DND-41 (cell line): ENCODE measurements at regions not wholly inside any gene's neighbourhood (a gene's known extent, or its start where the extent isn't known, plus 50 kb on each side); places are given as distances from the start of the nearest gene placed in this dataset.

Experiments
- ATAC-seq: fragments of 200-7000 bp; cut with Tn5 transposase; 3 replicates; pipeline ENCODE4 v1.9.1; 2021; ENCODE audit warnings: low read depth; ENCODE audit not compliant: insufficient read depth
- DNase-seq: peaks from one replicate; pipeline ENCODE4 v3.0.0-alpha.2; 2020
- H2AFZ ChIP-seq: 2 replicates; pipeline ENCODE4 v1.6.0; 2012; ENCODE audit warnings: low read depth, low read length
- H3K27ac ChIP-seq: 2 replicates; pipeline ENCODE4 v1.5.1; 2012; ENCODE audit warnings: low read length, inconsistent platforms
- H3K27me3 ChIP-seq: fragments of 200-600 bp; sonication (generic); 2 replicates; pipeline ENCODE4 v1.6.0; 2012; ENCODE audit warnings: low read length, mild to moderate bottlenecking, inconsistent platforms; ENCODE audit not compliant: insufficient read depth, poor library complexity
- H3K36me3 ChIP-seq: 2 replicates; pipeline ENCODE4 v1.5.1; 2012; ENCODE audit warnings: low read length, inconsistent platforms; ENCODE audit not compliant: insufficient read depth
- H3K4me1 ChIP-seq: 2 replicates; pipeline ENCODE4 v1.5.1; 2012; ENCODE audit warnings: mild to moderate bottlenecking, low read length; ENCODE audit not compliant: insufficient read depth
- H3K4me2 ChIP-seq: 2 replicates; pipeline ENCODE4 v1.6.0; 2012; ENCODE audit warnings: mild to moderate bottlenecking, moderate library complexity, low read length, inconsistent platforms; ENCODE audit not compliant: insufficient read depth
- H3K4me3 ChIP-seq, 2 experiments: fragments of 200-600 bp in 1 of 2; shearing (Covaris generic) in 1 of 2; 2 replicates each; pipeline ENCODE4 v1.5.1; 2012 to 2016; ENCODE audit warnings: inconsistent platforms in 2 of 2, low read length in 2 of 2, mild to moderate bottlenecking in 2 of 2, low read depth in 1 of 2, moderate library complexity in 1 of 2
- H3K79me2 ChIP-seq: 2 replicates; pipeline ENCODE4 v1.6.0; 2012; ENCODE audit warnings: low read length, inconsistent platforms; ENCODE audit not compliant: insufficient read depth
- H3K9ac ChIP-seq: 2 replicates; pipeline ENCODE4 v1.6.0; 2012; ENCODE audit warnings: low read depth, mild to moderate bottlenecking, inconsistent platforms, low read length, moderate library complexity
- H3K9me3 ChIP-seq: 2 replicates; pipeline ENCODE4 v1.5.1; 2012; ENCODE audit warnings: low read length, moderate library complexity, mild to moderate bottlenecking, inconsistent platforms; ENCODE audit not compliant: insufficient read depth, severe bottlenecking
- H4K20me1 ChIP-seq: 2 replicates; pipeline ENCODE4 v1.6.0; 2012; ENCODE audit warnings: low read length; ENCODE audit not compliant: insufficient read depth
- EZH2 ChIP-seq: IDR thresholded peaks from 3 replicates; pipeline ENCODE4 v1.6.1; 2012; ENCODE audit warnings: borderline replicate concordance, low read depth, mild to moderate bottlenecking, moderate library complexity, low read length, inconsistent platforms; ENCODE audit not compliant: severe bottlenecking
- TF ChIP-seq, protein P1 (sequence below): IDR thresholded peaks from 2 replicates; pipeline ENCODE4 v1.5.1; 2012; ENCODE audit warnings: borderline replicate concordance, low read length, moderate library complexity, mild to moderate bottlenecking; ENCODE audit not compliant: poor library complexity, severe bottlenecking; ENCODE audit errors: extremely low read depth

GRCh38 chr1:63027176-63027575, 243.2 kb downstream of the ATG4C start:
- Histone ChIP-seq H3K36me3 (no peaks in the 10 kb centered on the region), H3K4me3 (no peak overlapping the region), H3K4me2 (no peak overlapping the region), H3K27ac (no peak overlapping the region), H2AFZ (no peak overlapping the region), H3K27me3 (no peaks in the 10 kb centered on the region), H3K4me1 (no peaks in the 10 kb centered on the region), H3K79me2 (no peaks in the 10 kb centered on the region), H3K9ac (no peak overlapping the region), H3K9me3 (no peaks in the 10 kb centered on the region), H4K20me1 (no peaks in the 10 kb centered on the region)
- DNase-seq (no peak), ATAC-seq (no peak)
- no peak for TF ChIP-seq EZH2
- TF ChIP-seq, protein P1, sequence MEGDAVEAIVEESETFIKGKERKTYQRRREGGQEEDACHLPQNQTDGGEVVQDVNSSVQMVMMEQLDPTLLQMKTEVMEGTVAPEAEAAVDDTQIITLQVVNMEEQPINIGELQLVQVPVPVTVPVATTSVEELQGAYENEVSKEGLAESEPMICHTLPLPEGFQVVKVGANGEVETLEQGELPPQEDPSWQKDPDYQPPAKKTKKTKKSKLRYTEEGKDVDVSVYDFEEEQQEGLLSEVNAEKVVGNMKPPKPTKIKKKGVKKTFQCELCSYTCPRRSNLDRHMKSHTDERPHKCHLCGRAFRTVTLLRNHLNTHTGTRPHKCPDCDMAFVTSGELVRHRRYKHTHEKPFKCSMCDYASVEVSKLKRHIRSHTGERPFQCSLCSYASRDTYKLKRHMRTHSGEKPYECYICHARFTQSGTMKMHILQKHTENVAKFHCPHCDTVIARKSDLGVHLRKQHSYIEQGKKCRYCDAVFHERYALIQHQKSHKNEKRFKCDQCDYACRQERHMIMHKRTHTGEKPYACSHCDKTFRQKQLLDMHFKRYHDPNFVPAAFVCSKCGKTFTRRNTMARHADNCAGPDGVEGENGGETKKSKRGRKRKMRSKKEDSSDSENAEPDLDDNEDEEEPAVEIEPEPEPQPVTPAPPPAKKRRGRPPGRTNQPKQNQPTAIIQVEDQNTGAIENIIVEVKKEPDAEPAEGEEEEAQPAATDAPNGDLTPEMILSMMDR, result no peak

- no peaks in the 10 kb centered on the region for H3K27me3 ChIP-seq
- TF ChIP-seq, protein P1, result no peak
- TF ChIP-seq EZH2, result no peak
- H3K4me3 ChIP-seq, result no peak overlapping the region
- no peaks in the 10 kb centered on the region for H3K79me2 ChIP-seq
- no peaks in the 10 kb centered on the region for H3K9me3 ChIP-seq
- no peak overlapping the region for H3K9ac ChIP-seq
- H2AFZ ChIP-seq, result no peak overlapping the region
- DNase-seq, result no peak
- H4K20me1 ChIP-seq, result no peaks in the 10 kb centered on the region
- no peak for ATAC-seq
- H3K4me2 ChIP-seq, result no peak overlapping the region
- H3K27ac ChIP-seq, result no peak overlapping the region
- H3K4me1 ChIP-seq, result no peaks in the 10 kb centered on the region
- H3K36me3 ChIP-seq, result no peaks in the 10 kb centered on the region
Measured at GRCh38 chr1:63032171-63032570, 248.2 kb downstream of the ATG4C start.

- Histone ChIP-seq H3K9me3 (no peaks in the 10 kb centered on the region), H3K27me3 (no peaks in the 10 kb centered on the region), H3K4me1 (no peaks in the 10 kb centered on the region), H3K27ac (no peak overlapping the region), H3K4me2 (no peak overlapping the region), H3K9ac (no peak overlapping the region), H2AFZ (no peak overlapping the region), H3K36me3 (no peaks in the 10 kb centered on the region), H3K4me3 (no peak overlapping the region), H3K79me2 (no peaks in the 10 kb centered on the region), H4K20me1 (no peaks in the 10 kb centered on the region)
- DNase-seq (no peak), ATAC-seq (no peak)
- TF ChIP-seq, protein P1, result no peak
- TF ChIP-seq EZH2, result no peak
Measured at GRCh38 chr1:63033211-63033610, 249.3 kb downstream of the ATG4C start.

DNA sequence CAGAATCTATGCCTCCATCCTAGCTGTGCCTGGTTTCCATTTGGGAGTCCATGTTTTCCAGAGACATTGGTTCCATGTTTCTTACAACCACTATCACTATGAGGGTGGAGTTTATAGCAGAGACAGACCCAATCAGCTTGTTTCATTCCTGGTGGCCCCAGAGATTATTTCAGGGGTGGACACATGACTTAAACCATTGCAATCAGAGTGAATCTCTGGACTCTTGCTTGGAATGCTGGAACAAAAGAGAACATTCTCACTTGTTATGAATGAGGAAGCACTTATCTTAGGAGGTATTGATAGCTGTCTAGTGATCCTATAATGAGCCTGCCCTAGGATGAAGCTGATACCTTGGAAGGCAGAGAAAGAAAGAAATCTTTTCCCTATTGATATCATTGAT, 250.3 kb downstream of the ATG4C start:
- no peaks in the 10 kb centered on the region for H4K20me1 ChIP-seq
- H3K9ac ChIP-seq, result no peak overlapping the region
- H3K27ac ChIP-seq, result no peak overlapping the region
- H3K4me1 ChIP-seq, result no peaks in the 10 kb centered on the region
- no peak overlapping the region for H3K4me2 ChIP-seq
- no peaks in the 10 kb centered on the region for H3K27me3 ChIP-seq
- no peak overlapping the region for H3K4me3 ChIP-seq
- H3K36me3 ChIP-seq, result no peaks in the 10 kb centered on the region
- no peak overlapping the region for H2AFZ ChIP-seq
- no peaks in the 10 kb centered on the region for H3K79me2 ChIP-seq
- no peak for DNase-seq
- H3K9me3 ChIP-seq, result no peaks in the 10 kb centered on the region
- TF ChIP-seq, protein P1, result no peak
- no peak for TF ChIP-seq EZH2
- ATAC-seq, result no peak
